Activated CD8-positive, alpha-beta memory T cell treated with anti-CD3 and anti-CD28 coated beads, Interleukin-2, amount 50 U/mL, for 24 hours (primary cell): ENCODE measurements at regions not wholly inside any gene's neighbourhood (a gene's known extent, or its start where the extent isn't known, plus 50 kb on each side); places are given as distances from the start of the nearest gene placed in this dataset.
"Not testable (repeated sequence)": the region's sequence is repeated elsewhere in the genome, so short reads cannot be mapped to it uniquely, and the experiment has no call there.

Source experiments
- DNase-seq: peaks from one replicate; pipeline ENCODE4 v3.0.0-alpha.2; 2020; ENCODE audit errors: extremely low read depth

DNA sequence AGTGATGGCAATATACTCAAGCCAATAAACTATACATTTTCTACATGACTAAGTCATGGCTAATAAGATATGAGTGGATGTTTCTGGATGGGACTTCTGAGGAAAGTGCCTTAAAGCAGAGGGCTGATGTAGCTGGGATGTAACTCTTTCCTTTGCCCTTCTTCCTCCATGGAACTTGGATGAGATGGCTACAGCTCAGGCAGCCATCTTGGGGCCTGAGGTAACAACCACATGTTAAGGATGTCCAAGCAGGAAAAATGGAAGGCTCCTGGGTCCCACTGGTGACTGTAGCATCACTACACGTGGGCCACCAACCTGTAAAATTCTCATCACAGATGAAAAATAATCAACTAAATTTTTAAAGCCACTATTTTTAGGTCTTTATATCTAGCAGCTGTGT is 54.4 kb upstream of the GRIP1 start:
- DNase-seq, result no peak

DNA sequence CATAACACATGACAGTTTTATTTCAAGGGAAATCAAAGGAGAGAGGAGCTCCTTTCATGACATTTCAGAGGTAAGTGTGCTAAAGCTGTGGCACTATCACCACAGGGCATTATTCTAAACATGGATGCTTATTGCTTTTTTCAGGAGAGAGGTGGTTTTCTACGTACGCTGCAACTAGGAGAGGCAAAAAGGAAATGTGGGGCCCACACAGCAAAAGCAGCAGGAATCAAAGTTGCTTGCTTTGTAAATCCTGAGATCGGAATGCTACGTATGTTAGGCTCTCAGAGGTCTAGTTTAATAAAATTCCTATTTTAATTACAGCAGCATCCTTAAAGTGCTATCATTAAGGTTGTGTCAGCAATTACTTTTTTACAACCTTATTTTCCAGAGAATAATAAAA is 55.0 kb upstream of the GRIP1 start:
- DNase-seq, result no peak

- no peak for DNase-seq
Observed at GRCh38 chr12:66735275-66735674, 56.4 kb upstream of the GRIP1 start.

DNA sequence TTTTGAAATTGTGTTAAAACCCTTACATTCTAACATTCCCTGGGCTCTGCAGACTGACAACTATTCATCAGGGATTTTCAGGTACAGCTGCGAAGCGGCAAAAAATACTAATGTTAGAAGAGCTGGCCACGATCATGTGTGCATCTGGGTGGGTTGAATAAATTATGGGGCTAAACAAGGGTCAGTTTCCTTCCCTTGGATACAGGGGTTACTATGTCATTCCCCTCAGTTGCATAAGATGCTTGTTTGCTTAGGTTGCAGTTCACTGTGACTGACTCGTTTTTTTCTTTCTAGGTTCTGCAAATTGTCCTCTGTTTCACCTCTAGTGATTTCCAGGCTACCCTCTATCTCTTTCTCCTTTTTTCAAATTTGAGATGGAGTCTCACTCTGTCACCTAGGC is 58.1 kb upstream of the GRIP1 start:
- DNase-seq, result no peak

DNA sequence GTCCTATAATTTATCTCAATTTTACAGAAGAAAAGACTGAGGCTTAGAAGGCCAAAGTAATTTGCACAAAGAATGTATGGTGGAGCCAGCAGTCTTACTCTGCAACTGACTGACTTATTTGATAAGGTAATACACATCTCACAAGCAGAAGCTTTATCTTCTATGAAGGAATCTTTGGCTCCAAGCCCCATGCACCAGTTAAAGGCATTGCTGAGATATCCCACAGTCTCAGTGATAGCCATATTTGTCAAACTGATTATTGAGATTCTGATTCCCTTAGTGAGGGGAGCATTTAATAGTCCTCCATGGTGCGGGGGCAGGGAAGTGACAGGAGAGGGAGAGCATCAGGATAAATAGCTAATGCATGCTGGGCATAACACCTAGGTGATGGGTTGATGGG is 60.4 kb upstream of the GRIP1 start:
- no peak for DNase-seq

DNA sequence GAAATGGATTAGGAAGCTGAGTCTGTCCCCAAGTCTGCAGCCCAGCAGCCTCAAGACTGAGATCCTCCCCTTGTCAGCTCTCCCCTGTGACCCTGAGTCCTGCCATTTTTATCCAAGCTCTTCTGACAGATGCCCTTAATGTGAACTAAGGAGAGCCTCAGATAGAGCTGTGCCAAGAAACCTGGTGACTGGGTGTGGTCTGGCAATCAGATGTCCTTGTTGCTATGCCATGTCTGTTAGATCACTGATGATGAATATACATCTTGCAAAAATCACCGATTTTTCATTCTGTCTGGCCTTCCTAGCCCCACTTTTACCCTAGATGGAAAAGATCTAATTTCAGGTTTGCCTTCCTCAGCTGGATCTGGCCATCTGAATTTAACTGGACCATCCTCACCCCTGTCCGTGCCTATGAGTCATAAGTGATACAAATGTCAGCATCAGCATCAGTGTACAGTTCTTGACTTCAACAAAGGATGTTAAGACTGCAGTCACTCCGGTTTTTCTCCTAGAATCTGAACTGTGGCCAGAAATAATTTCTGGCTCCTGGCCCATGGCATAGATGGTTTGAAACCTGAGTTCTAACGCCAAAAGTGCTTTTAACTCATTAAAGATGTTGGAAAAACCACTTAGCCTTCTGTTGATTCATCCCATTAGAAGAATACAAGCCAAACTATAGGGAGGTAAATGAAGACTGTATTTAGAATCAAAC is 61.2 kb upstream of the GRIP1 start:
- no peak for DNase-seq

DNA sequence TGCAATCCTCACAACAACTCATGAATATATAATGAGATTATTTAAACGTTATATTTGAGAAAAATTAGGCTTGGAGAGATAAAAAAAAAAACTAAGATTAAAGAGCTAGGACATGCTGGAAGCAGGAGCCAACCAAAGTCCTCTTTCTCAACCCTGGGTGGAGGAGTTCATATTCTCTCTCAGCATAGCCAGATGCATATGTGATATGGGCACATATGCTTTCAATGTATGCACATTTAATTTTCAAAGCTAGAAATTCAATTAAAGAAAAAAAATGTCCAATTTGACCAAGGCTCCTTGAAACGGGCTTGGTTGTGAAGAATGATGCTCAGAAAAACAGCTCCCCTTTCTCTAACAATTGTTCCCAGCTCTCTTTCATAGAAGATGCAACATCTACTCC is 61.9 kb upstream of the GRIP1 start:
- no peak for DNase-seq

GRCh38 chr12:66741919-66742318 is 63.0 kb upstream of the GRIP1 start:
- no peak for DNase-seq

DNA sequence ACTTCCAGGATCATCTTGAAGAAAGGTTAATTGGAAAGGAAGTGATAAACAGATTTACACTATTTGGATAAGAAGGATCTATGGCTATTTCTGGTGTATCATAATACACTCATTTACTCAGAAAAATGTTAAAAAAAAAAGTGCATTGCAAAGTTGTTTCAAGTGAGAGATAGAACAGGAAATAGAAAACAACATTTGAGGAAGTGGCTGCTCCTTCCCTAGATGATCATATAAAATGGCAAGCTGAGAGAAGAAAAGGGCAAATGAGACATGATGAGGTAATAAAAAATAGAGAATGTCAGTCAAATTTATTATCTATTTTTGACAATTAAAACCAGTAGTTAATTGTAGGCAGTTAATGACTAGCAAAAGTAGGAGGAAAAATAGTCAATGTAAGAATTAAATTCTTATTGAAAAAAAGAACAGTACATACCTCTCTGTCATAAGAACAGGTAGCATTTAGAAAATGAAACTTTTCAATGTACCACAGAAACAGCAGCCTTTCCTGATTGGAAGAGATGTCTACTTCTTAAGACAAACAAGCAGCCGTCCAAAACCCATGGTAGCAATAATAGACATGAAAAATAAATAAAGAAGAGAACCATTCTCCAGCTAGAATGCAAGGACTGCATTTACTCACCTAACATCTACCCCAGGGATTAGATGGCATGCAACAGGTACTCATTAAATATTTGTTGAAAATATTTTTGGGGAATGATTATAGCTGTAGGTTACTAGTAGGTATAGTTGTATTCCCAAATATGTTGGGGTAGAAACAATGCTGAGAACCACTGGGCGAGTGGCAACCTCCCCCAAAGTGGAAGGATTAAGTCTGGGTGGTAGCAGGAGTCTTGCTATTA is 63.9 kb upstream of the GRIP1 start:
- DNase-seq, result no peak

DNA sequence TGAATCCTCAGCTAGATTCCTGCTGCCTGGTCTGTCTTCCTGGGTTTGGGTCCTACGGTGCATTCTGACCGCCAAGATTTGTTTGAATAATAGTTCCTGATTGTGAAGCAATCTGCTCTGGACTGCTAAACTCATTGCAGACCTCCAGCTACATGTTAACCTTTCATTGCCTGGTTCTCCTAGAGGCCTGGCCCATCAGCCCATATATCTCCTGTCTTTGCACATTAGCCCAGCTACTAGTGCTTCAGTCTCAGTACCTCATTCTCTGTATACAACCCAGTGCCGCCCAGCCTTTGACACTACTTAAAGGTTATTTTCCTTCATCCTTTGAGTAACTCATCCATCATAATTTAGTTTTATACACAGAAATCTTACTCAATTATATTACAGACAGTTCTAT is 65.6 kb upstream of the GRIP1 start:
- DNase-seq, result no peak

DNA sequence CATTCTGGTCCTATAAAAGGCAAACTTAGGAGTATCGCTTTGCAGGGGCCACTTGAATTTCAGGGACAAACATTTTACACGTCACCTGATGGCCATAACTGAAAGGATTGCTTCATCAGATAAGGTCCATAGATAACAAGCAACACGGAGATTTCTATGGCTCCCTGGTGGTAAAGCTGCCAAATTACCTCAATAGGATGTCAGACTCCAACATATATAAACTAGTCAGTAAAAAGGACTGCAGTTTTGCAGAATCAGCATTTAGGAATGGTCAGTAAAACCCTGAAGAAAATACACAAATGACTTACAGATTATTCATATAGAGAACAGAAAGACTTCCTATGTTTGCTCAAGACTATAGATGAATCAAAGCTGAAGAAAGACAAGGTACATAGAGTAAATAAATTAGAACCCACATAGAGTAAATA is 66.1 kb upstream of the GRIP1 start:
- no peak for DNase-seq

DNA sequence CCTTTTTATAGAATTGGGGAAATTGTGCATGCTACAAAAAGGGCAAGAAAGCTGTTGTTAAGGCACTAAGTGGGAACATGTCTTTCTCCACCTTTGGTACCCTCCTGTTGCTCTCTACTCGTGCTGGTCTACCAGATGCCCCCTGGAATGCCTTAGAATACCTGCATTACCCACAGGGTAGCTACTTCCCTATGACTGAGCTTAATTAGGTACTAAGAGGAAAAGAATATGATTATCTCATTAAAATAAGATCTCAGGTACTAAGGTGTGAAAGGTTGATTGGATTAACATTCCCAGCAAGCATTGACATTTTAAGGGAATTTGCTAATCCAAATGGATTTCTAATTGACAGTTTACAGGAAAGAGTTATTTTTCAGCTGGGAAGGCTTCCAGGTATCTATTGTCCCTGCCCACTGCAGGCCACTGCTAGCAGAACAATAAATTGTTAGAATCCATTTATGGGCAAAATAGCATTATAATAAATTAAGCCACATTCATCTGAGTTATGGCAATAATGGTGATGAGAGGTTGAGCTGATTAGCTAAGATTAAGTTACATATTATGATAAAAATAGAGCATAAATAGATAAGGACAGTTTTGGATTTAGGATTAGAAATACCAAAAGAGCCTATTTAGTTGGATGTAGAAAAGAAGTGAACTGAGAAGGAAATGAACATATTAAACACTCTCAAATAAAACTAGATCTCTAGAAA is 67.8 kb upstream of the GRIP1 start:
- no peak for DNase-seq

- DNase-seq, result no peak
Observed at GRCh38 chr12:66751432-66752113, 72.7 kb upstream of the GRIP1 start.

- no peak for DNase-seq
Observed at GRCh38 chr12:66753810-66754209, 74.9 kb upstream of the GRIP1 start.

- DNase-seq, result no peak
Observed at GRCh38 chr12:66755727-66756395, 77.0 kb upstream of the GRIP1 start.

GRCh38 chr12:66756631-66757030 is 77.8 kb upstream of the GRIP1 start:
- no peak for DNase-seq

- not testable (repeated sequence) for DNase-seq
Observed at GRCh38 chr12:66760122-66760521, 81.2 kb upstream of the GRIP1 start.

GRCh38 chr12:66763467-66763866 is 84.6 kb upstream of the GRIP1 start:
- DNase-seq, result no peak

- DNase-seq, result no peak
Observed at GRCh38 chr12:66765204-66765603, 86.3 kb upstream of the GRIP1 start.

GRCh38 chr12:66767536-66767935 is 88.7 kb upstream of the GRIP1 start:
- no peak for DNase-seq

DNA sequence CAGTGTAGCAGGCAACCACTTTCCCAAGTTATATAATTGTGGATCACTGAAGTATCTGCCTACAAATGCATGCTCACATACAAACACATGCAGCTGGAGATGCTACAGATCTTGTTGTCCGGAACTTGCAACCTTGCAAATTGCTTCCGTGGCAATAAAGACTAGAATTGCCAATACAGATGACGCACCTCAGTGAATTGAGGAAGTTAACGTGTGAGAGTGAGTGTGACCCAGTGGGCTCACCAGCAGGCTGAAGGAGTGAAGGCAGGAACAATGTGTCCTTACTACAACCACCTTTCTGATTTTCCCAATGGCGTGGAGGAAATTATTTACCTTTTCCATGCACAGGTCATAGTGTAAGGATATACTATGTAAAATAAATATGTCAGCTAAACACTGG is 89.4 kb upstream of the GRIP1 start:
- no peak for DNase-seq

DNA sequence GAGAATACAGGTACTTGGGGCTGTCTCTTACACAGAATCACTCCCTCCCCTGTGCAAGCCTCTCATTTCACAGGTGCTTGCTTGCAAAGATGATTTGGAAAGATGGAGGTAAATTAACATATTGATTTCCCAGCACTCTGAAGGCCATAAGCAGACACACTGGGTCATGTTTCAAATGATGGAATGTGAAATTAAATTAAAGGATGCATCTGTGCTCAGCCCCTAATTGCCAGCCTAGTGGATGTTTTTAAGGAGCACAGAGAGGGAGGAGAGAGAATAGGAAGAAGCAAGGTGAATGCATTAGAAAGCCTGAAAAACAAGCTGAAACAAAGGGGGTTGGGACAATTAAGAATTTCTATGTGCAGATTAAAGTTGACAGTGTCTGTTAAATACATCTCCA is 96.1 kb upstream of the GRIP1 start:
- DNase-seq, result no peak
